Keratinocyte (primary cell): ENCODE measurements at regions not wholly inside any gene's neighbourhood (a gene's known extent, or its start where the extent isn't known, plus 50 kb on each side); places are given as distances from the start of the nearest gene placed in this dataset.

Experiments
- DNase-seq: peaks from one replicate; pipeline ENCODE4 v3.0.0-alpha.2; 2011; ENCODE audit warnings: low read depth, missing footprints, low spot score
- FAIRE-seq: peaks from 2 replicates; lab custom pipeline; 2011; peaks lifted over from hg19 to GRCh38; lab: Jason Lieb, UNC
- H2AFZ ChIP-seq: 2 replicates; pipeline ENCODE4 v1.6.0; 2012; ENCODE audit warnings: low read length, control low read depth, inconsistent platforms; ENCODE audit not compliant: control insufficient read depth
- H3K27ac ChIP-seq: 2 replicates; pipeline ENCODE4 v1.5.1; 2011; ENCODE audit warnings: low read length; ENCODE audit not compliant: control insufficient read depth, insufficient read depth
- H3K27me3 ChIP-seq: 3 replicates; pipeline ENCODE4 v1.6.0; 2011; ENCODE audit warnings: low read length; ENCODE audit not compliant: control insufficient read depth, insufficient read depth; ENCODE audit errors: extremely low read depth
- H3K36me3 ChIP-seq, 2 experiments: 2 replicates in 1 of 2; 3 replicates in 1 of 2; pipeline ENCODE4 v1.5.1; 2011; ENCODE audit warnings: low read length in 2 of 2, mild to moderate bottlenecking in 1 of 2; ENCODE audit not compliant: control insufficient read depth in 2 of 2, insufficient read depth in 2 of 2; ENCODE audit errors: extremely low read depth in 1 of 2
- H3K4me1 ChIP-seq: 3 replicates; pipeline ENCODE4 v1.5.1; 2011; ENCODE audit warnings: low read length; ENCODE audit not compliant: control insufficient read depth, insufficient read depth; ENCODE audit errors: extremely low read depth
- H3K4me2 ChIP-seq: 3 replicates; pipeline ENCODE4 v1.6.0; 2011; ENCODE audit warnings: low read depth, low read length; ENCODE audit not compliant: control insufficient read depth, insufficient read depth; ENCODE audit errors: extremely low read depth
- H3K4me3 ChIP-seq, 3 experiments: fragments of 200-600 bp in 1 of 3; sonication (generic) in 1 of 3; 2 replicates in 2 of 3; 3 replicates in 1 of 3; pipeline ENCODE4 v1.5.1; 2011 to 2016; ENCODE audit warnings: low read length in 3 of 3, mild to moderate bottlenecking in 3 of 3, control low read depth in 2 of 3, inconsistent platforms in 1 of 3, low read depth in 1 of 3, mixed read lengths in 1 of 3, mixed run types in 1 of 3, moderate library complexity in 1 of 3; ENCODE audit not compliant: control insufficient read depth in 2 of 3, insufficient read depth in 2 of 3; ENCODE audit errors: extremely low read depth in 1 of 3
- H3K79me2 ChIP-seq: 2 replicates; pipeline ENCODE4 v1.6.0; 2012; ENCODE audit warnings: low read length; ENCODE audit not compliant: control insufficient read depth, insufficient read depth
- H3K9ac ChIP-seq: 3 replicates; pipeline ENCODE4 v1.6.0; 2011; ENCODE audit warnings: low read length; ENCODE audit not compliant: control insufficient read depth, insufficient read depth; ENCODE audit errors: extremely low read depth
- H3K9me1 ChIP-seq: 3 replicates; pipeline ENCODE4 v1.6.0; 2011; ENCODE audit warnings: low read length; ENCODE audit not compliant: control insufficient read depth, insufficient read depth; ENCODE audit errors: extremely low read depth
- H3K9me3 ChIP-seq: 2 replicates; pipeline ENCODE4 v1.5.1; 2012; ENCODE audit warnings: low read depth, low read length; ENCODE audit not compliant: control insufficient read depth
- H4K20me1 ChIP-seq: 3 replicates; pipeline ENCODE4 v1.6.0; 2011; ENCODE audit warnings: low read length; ENCODE audit not compliant: control insufficient read depth, insufficient read depth; ENCODE audit errors: extremely low read depth
- EZH2 ChIP-seq: IDR thresholded peaks from one replicate; pipeline ENCODE4 v1.6.1; 2012; ENCODE audit warnings: inconsistent platforms, mild to moderate bottlenecking, low read length, moderate library complexity
- dilution Hi-C: fragments of 300-500 bp; cut with MboI; formaldehyde crosslinking; loops from one replicate; pipeline ENCODE4 v1.7.0; 2020; ENCODE audit warnings: low sequenced_read_pairs; ENCODE audit not compliant: extremely low pct_ligation_motif_present
- TF ChIP-seq, protein P1 (sequence below), 3 experiments: IDR thresholded peaks in 1 of 3; conservative IDR thresholded peaks in 1 of 3; optimal IDR thresholded peaks in 1 of 3; 2 replicates in 2 of 3; 3 replicates in 1 of 3; pipeline versions ENCODE3 to v1.5.1; 2011; ENCODE audit warnings: low read length in 3 of 3, mild to moderate bottlenecking in 3 of 3, moderate library complexity in 2 of 3, control low read depth in 1 of 3, inconsistent platforms in 1 of 3; ENCODE audit not compliant: insufficient read depth in 2 of 3; ENCODE audit errors: extremely low read depth in 1 of 3

DNA sequence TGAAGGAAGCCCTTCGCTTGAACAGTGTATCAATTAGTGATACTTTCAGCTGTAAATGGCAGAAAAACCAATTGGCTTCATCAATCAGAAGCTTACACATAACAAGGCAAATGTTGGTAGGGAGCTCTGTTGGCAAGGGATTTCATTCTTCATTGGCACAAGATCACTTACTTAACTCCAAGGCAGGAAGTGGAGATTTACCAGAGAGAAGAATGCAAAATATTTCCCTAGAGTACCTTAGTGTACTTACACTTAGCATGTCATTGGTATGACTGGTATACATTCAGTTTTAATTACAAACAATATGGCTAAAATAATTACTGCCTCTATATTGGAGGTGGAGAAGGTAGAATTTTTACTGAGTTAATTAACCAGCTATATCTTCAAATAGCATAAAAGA, 545.0 kb downstream of the GABRG1 start:
- FAIRE-seq (no peak), DNase-seq (no peak)
- no peak overlapping the region for H2AFZ ChIP-seq
- no peak overlapping the region for H3K27ac ChIP-seq
- H3K9me1 ChIP-seq, result no peaks in the 10 kb centered on the region
- no peak for TF ChIP-seq EZH2
- no peaks in the 10 kb centered on the region for H3K79me2 ChIP-seq
- no peaks in the 10 kb centered on the region for H4K20me1 ChIP-seq
- no peak overlapping the region for H3K4me3 ChIP-seq
- H3K4me2 ChIP-seq, result no peak overlapping the region
- dilution Hi-C loops, result no loop called here
- no peaks in the 10 kb centered on the region for H3K36me3 ChIP-seq
- no peaks in the 10 kb centered on the region for H3K9me3 ChIP-seq
- H3K27me3 ChIP-seq, result no peaks in the 10 kb centered on the region
- H3K9ac ChIP-seq, result no peak overlapping the region
- H3K4me1 ChIP-seq, result no peaks in the 10 kb centered on the region

DNA sequence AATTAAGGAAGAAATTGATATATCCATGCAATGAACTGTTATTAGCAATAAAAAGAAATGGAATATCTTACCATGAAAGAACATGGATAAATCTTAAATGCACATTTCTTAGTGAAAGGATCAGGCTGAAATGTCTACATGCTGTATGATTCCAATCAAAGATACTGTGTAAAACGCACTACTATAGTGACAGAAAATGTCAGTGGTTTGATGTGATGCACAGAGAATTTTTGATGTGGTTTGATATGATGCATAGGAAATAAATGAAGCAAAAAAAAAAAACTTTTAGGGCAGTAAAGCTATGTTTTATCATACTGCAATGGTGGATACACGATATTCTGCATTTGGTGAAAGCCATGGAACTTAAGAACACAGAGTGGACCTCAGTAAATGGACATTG, 547.6 kb downstream of the GABRG1 start:
- no peak overlapping the region for H3K4me3 ChIP-seq
- H3K27me3 ChIP-seq, result no peaks in the 10 kb centered on the region
- dilution Hi-C loops, result no loop called here
- no peak overlapping the region for H3K27ac ChIP-seq
- H3K4me2 ChIP-seq, result no peak overlapping the region
- no peaks in the 10 kb centered on the region for H3K4me1 ChIP-seq
- no peak for TF ChIP-seq EZH2
- TF ChIP-seq, protein P1, sequence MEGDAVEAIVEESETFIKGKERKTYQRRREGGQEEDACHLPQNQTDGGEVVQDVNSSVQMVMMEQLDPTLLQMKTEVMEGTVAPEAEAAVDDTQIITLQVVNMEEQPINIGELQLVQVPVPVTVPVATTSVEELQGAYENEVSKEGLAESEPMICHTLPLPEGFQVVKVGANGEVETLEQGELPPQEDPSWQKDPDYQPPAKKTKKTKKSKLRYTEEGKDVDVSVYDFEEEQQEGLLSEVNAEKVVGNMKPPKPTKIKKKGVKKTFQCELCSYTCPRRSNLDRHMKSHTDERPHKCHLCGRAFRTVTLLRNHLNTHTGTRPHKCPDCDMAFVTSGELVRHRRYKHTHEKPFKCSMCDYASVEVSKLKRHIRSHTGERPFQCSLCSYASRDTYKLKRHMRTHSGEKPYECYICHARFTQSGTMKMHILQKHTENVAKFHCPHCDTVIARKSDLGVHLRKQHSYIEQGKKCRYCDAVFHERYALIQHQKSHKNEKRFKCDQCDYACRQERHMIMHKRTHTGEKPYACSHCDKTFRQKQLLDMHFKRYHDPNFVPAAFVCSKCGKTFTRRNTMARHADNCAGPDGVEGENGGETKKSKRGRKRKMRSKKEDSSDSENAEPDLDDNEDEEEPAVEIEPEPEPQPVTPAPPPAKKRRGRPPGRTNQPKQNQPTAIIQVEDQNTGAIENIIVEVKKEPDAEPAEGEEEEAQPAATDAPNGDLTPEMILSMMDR (optimal IDR thresholded peaks at IDR 0.05 in 1 of 3, IDR thresholded peaks at IDR 0.05 in 1 of 3, conservative IDR thresholded peaks at IDR 0.05 in 1 of 3; ENCODE audit: extremely low read depth in 1 of 3, insufficient read depth in 2 of 3, low read length in 3 of 3), result no peak
- no peak overlapping the region for H3K9ac ChIP-seq
- no peaks in the 10 kb centered on the region for H3K79me2 ChIP-seq
- no peaks in the 10 kb centered on the region for H4K20me1 ChIP-seq
- no peak overlapping the region for H2AFZ ChIP-seq
- H3K9me3 ChIP-seq, result no peaks in the 10 kb centered on the region
- H3K36me3 ChIP-seq, result no peaks in the 10 kb centered on the region
- no peaks in the 10 kb centered on the region for H3K9me1 ChIP-seq
- DNase-seq (no peak), FAIRE-seq (no peak)

DNA sequence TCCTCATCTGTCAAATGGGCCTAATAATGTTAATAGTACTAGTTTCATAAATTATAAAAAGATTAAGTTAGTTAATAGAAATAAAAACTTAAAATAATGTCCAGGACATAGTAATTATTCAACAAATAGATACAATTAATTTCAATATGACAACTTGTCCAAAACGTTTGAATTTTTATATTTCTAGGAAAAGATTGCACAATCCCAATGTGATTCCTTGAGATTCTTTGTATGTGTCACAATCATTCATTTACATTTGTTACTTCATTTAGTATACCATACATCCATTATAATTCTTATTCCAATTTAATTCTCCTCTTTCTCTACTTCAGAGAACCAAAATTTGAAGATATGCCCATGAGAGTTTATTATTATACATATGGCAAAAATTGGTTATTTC, 554.2 kb downstream of the GABRG1 start:
- H3K27ac ChIP-seq, result no peak overlapping the region
- no peaks in the 10 kb centered on the region for H3K79me2 ChIP-seq
- FAIRE-seq, result no peak
- H3K27me3 ChIP-seq, result no peaks in the 10 kb centered on the region
- DNase-seq, result no peak
- no peaks in the 10 kb centered on the region for H3K9me1 ChIP-seq
- H4K20me1 ChIP-seq, result no peaks in the 10 kb centered on the region
- no peak overlapping the region for H2AFZ ChIP-seq
- H3K36me3 ChIP-seq, result no peaks in the 10 kb centered on the region
- no peaks in the 10 kb centered on the region for H3K4me1 ChIP-seq
- dilution Hi-C loops, result no loop called here
- H3K9me3 ChIP-seq, result no peaks in the 10 kb centered on the region
- H3K4me2 ChIP-seq, result no peak overlapping the region
- no peak overlapping the region for H3K9ac ChIP-seq
- no peak overlapping the region for H3K4me3 ChIP-seq
- no peak for TF ChIP-seq EZH2
- TF ChIP-seq, protein P1 (optimal IDR thresholded peaks at IDR 0.05 in 1 of 3, IDR thresholded peaks at IDR 0.05 in 1 of 3, conservative IDR thresholded peaks at IDR 0.05 in 1 of 3; ENCODE audit: extremely low read depth in 1 of 3, insufficient read depth in 2 of 3, low read length in 3 of 3), result no peak
